ENCODE measurements at regions not wholly inside any gene's neighbourhood (a gene's known extent, or its start where the extent isn't known, plus 50 kb on each side); places are given as distances from the start of the nearest gene placed in this dataset.

DNA sequence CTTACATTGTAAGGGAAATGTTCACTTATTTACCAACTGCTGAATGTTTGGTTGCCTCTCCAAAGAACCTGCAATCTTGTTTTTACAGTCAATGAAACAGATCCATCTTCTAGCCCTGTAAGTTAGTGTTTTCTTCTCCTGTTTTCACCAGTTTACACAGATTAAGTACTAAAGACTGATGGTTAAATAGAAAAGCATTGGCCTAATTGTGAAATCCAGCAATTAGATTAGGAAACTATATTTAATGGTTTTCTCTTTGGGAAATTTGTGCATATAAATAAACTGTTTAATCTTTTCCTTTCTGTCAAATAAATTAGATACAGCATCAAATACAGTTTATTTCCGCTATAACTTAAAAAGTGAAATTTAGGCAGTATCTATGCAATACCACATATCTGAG is 247.9 kb upstream of the MEF2C start:
- no peak overlapping the region for H3K27ac ChIP-seq
- H3K4me1 ChIP-seq, result no peaks in the 10 kb centered on the region
- H3K27me3 ChIP-seq, result no peaks in the 10 kb centered on the region
- TF ChIP-seq, protein P1, sequence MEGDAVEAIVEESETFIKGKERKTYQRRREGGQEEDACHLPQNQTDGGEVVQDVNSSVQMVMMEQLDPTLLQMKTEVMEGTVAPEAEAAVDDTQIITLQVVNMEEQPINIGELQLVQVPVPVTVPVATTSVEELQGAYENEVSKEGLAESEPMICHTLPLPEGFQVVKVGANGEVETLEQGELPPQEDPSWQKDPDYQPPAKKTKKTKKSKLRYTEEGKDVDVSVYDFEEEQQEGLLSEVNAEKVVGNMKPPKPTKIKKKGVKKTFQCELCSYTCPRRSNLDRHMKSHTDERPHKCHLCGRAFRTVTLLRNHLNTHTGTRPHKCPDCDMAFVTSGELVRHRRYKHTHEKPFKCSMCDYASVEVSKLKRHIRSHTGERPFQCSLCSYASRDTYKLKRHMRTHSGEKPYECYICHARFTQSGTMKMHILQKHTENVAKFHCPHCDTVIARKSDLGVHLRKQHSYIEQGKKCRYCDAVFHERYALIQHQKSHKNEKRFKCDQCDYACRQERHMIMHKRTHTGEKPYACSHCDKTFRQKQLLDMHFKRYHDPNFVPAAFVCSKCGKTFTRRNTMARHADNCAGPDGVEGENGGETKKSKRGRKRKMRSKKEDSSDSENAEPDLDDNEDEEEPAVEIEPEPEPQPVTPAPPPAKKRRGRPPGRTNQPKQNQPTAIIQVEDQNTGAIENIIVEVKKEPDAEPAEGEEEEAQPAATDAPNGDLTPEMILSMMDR (IDR thresholded peaks at IDR 0.05), result no peak
- no peak for TF ChIP-seq POLR2A (IDR thresholded peaks at IDR 0.05)
- WGBS, 2 donors, result 80 to 98% methylated on average over 1 of the region's 1 CpG
- DNase-seq, result no peak
- intact Hi-C loops (cut with DNase I), result no loop called here
- no peak for ATAC-seq
- no peaks in the 10 kb centered on the region for H3K9me3 ChIP-seq
- H3K4me3 ChIP-seq, result no peak overlapping the region
- no peaks in the 10 kb centered on the region for H3K36me3 ChIP-seq (replicated peaks in 1 of 2; ENCODE audit: insufficient read depth in 1 of 2, low read depth in 2 of 2)

GRCh38 chr5:89129941-89130340 is 247.0 kb upstream of the MEF2C start:
- TF ChIP-seq POLR2A (IDR thresholded peaks at IDR 0.05), result no peak
- TF ChIP-seq, protein P1 (IDR thresholded peaks at IDR 0.05), result no peak
- Histone ChIP-seq H3K4me3 (no peak overlapping the region), H3K9me3 (no peaks in the 10 kb centered on the region), H3K27me3 (no peaks in the 10 kb centered on the region), H3K36me3 (replicated peaks in 1 of 2; ENCODE audit: insufficient read depth in 1 of 2, low read depth in 2 of 2) (no peaks in the 10 kb centered on the region), H3K4me1 (no peaks in the 10 kb centered on the region), H3K27ac (no peak overlapping the region)
- ATAC-seq (no peak), DNase-seq (no peak)
- intact Hi-C loops (cut with DNase I), result no loop called here
- WGBS, 2 donors, result 72 to 88% methylated on average over 1 of the region's 1 CpG

DNA sequence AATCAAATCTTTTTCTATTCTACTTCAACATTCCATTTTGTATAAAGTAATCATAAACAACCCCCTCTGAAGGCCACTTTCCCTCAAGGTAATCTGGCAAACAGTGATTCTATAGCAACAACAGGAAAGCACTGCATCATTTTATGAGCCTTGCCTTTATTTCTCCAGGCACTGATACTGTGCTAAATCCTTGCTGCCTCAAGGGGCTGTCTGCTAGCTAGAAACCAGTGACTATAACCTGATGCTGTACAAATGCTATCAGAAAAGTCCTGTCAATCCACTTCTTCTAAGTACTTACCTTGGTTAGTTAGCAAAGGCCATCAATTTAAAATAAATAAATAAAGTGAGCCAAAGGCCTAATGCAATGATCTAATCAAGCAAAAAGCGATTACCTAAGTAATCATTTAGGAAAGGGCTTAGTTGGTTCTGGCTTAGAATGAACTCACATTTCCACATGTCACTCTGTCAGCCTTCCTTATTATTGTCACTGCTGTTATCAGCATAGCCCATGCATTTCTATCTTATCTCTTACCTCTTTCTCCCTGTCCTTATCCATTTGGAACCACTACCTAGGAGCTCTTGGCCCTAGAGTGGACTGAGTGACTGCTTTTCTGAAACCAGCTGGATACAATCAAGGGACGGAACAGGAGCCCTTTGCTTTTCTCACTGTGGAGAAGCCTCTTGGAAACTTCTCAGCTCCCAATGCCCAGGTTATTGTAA is 246.1 kb upstream of the MEF2C start:
- Histone ChIP-seq H3K4me3 (no peak overlapping the region), H3K27me3 (no peaks in the 10 kb centered on the region), H3K27ac (no peak overlapping the region), H3K4me1 (no peaks in the 10 kb centered on the region), H3K36me3 (replicated peaks in 1 of 2; ENCODE audit: insufficient read depth in 1 of 2, low read depth in 2 of 2) (no peaks in the 10 kb centered on the region), H3K9me3 (no peaks in the 10 kb centered on the region)
- no peak for DNase-seq
- 71 to 84% methylated on average over 2 of the region's 2 CpGs for WGBS, 2 donors
- TF ChIP-seq, protein P1 (IDR thresholded peaks at IDR 0.05), result no peak
- TF ChIP-seq POLR2A (IDR thresholded peaks at IDR 0.05), result no peak
- intact Hi-C loops (cut with DNase I), result no loop called here
- no peak for ATAC-seq

DNA sequence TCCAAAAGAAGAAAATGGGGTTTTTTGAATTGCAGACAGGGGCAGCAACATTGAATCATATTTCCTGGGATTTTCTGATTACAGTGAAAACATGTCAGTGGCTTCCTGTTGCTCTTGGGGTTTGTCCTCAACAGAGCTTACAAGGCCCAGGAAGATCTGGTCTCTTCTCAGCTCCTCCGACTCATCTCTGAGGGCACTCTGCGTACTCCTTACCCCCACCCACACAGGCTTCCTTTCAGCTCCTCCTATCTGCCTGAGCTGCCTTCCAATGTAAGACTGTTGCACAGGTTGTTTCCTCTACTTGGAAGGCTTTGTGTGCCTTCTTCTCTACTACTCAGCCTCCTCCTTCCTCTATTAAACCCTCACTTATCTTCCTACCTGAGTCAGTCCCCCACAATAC is 245.1 kb upstream of the MEF2C start:
- intact Hi-C loops (cut with DNase I), result no loop called here
- ATAC-seq, result no peak
- DNase-seq, result no peak
- no peak overlapping the region for H3K4me3 ChIP-seq
- TF ChIP-seq, protein P1 (IDR thresholded peaks at IDR 0.05), result no peak
- no peak for TF ChIP-seq POLR2A (IDR thresholded peaks at IDR 0.05)
- H3K27ac ChIP-seq, result no peak overlapping the region
- no peaks in the 10 kb centered on the region for H3K4me1 ChIP-seq
- no peaks in the 10 kb centered on the region for H3K36me3 ChIP-seq (replicated peaks in 1 of 2; ENCODE audit: insufficient read depth in 1 of 2, low read depth in 2 of 2)
- WGBS, 2 donors, result 72 to 100% methylated on average over 2 of the region's 2 CpGs
- no peaks in the 10 kb centered on the region for H3K27me3 ChIP-seq
- H3K9me3 ChIP-seq, result no peaks in the 10 kb centered on the region

DNA sequence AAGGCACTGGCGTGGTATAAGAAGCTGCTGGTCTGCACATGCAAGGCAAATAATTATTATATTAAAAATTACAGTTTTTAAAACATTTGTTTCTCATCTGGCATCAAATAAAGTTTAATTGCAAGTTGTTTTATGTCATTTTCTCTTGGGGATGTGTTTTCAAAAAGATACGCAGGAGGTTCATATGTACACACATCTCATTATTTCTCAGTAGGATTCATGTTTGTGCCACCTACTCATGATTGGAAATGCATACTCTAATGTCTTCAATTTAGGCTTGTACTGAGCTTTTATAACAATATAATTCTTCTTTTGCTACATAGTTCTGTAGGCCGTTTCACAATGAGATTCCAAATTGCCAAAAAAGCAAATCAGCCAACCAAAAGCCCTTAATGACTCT is 244.2 kb upstream of the MEF2C start:
- ATAC-seq (no peak), DNase-seq (no peak)
- intact Hi-C loops (cut with DNase I), result no loop called here
- Histone ChIP-seq H3K27me3 (no peaks in the 10 kb centered on the region), H3K4me1 (no peaks in the 10 kb centered on the region), H3K27ac (no peak overlapping the region), H3K4me3 (no peak overlapping the region), H3K9me3 (no peaks in the 10 kb centered on the region), H3K36me3 (replicated peaks in 1 of 2; ENCODE audit: insufficient read depth in 1 of 2, low read depth in 2 of 2) (no peaks in the 10 kb centered on the region)
- TF ChIP-seq POLR2A (IDR thresholded peaks at IDR 0.05), result no peak
- TF ChIP-seq, protein P1 (IDR thresholded peaks at IDR 0.05), result no peak
- WGBS, 2 donors, result 85 to 87% methylated on average over 3 of the region's 3 CpGs
